ENCODE measurements at regions not wholly inside any gene's neighbourhood (a gene's known extent, or its start where the extent isn't known, plus 50 kb on each side); places are given as distances from the start of the nearest gene placed in this dataset.

DNA sequence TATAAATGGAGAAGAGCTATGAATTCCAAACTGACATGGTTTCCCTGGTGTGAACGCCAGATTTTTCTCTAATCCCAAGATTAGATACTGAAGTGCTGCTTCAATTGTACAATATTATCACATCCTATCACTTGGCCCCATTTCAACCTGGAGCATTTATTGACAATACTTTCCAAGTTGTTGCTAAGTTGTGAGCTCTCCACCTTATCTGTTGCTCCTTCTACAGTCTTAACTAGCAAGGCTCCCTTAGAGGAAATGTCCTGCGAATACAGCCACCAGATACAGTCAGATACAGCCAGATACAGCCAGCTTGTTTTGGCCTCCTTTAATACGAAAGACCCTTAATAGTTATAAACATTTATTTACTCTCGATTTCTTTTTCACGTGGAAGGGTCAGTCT lies 466.3 kb upstream of the FAM241A start:
- H3K9ac ChIP-seq (ENCODE audit: extremely low read depth, low read length, poor library complexity, severe bottlenecking), result no peak overlapping the region
- TF ChIP-seq, protein P1, sequence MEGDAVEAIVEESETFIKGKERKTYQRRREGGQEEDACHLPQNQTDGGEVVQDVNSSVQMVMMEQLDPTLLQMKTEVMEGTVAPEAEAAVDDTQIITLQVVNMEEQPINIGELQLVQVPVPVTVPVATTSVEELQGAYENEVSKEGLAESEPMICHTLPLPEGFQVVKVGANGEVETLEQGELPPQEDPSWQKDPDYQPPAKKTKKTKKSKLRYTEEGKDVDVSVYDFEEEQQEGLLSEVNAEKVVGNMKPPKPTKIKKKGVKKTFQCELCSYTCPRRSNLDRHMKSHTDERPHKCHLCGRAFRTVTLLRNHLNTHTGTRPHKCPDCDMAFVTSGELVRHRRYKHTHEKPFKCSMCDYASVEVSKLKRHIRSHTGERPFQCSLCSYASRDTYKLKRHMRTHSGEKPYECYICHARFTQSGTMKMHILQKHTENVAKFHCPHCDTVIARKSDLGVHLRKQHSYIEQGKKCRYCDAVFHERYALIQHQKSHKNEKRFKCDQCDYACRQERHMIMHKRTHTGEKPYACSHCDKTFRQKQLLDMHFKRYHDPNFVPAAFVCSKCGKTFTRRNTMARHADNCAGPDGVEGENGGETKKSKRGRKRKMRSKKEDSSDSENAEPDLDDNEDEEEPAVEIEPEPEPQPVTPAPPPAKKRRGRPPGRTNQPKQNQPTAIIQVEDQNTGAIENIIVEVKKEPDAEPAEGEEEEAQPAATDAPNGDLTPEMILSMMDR (conservative IDR thresholded peaks at IDR 0.05), result no peak
- no peak overlapping the region for H3K4me3 ChIP-seq (ENCODE audit: low read length)
- Mint-ChIP-seq H3K27me3 (ENCODE audit: insufficient read depth) (no peaks in the 10 kb centered on the region), H3K4me3 (no peak overlapping the region), H3K27ac (no peak overlapping the region), H3K4me1 (peaks cover 17% of the 10 kb centered on the region), H3K9me3 (peaks cover 3% of the 10 kb centered on the region), H3K36me3 (ENCODE audit: low read depth) (peaks cover 3% of the 10 kb centered on the region)
- WGBS, 2 experiments (ENCODE audit: insufficient coverage in 1 of 2, insufficient read length in 1 of 2), result 87 to 88% methylated on average over 1 to 4 of the region's 5 CpGs
- no peak overlapping the region for H3K27ac ChIP-seq (ENCODE audit: low read depth, low read length)
- DNase-seq, result no peak
- no peaks in the 10 kb centered on the region for H3K9me3 ChIP-seq (ENCODE audit: control insufficient read depth, low read length)
- no peaks in the 10 kb centered on the region for H3K36me3 ChIP-seq (ENCODE audit: control insufficient read depth, insufficient read depth, low read length)
- H3K27me3 ChIP-seq (ENCODE audit: control insufficient read depth, insufficient read depth, low read length, poor library complexity, severe bottlenecking), result no peaks in the 10 kb centered on the region
- peaks cover 10% of the 10 kb centered on the region for H3K4me1 ChIP-seq (ENCODE audit: control insufficient read depth, insufficient read depth, low read length)

DNA sequence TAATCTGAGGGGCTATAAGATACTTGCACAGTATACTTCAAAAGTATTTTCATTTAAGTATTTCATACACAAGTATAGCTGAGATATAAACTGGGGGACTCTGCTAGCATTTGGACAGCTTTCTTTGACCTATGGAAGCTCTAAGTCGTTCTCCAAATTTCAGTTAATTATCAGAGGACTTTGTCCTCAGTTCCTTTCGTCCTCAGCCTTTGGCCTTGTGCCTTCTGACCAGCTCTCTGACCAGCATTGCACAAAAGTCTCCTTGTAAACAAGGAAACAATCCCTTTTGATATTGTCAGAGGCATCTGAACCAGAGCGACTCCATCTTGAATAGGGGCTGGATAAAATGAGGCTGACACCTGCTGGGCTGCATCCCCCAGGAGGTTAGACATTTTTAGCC lies 464.0 kb upstream of the FAM241A start:
- Histone ChIP-seq H3K9me3 (ENCODE audit: control insufficient read depth, low read length) (no peaks in the 10 kb centered on the region), H3K9ac (ENCODE audit: extremely low read depth, low read length, poor library complexity, severe bottlenecking) (no peak overlapping the region), H3K4me1 (ENCODE audit: control insufficient read depth, insufficient read depth, low read length) (peaks cover 10% of the 10 kb centered on the region), H3K27ac (ENCODE audit: low read depth, low read length) (no peak overlapping the region), H3K4me3 (ENCODE audit: low read length) (no peak overlapping the region), H3K27me3 (ENCODE audit: control insufficient read depth, insufficient read depth, low read length, poor library complexity, severe bottlenecking) (no peaks in the 10 kb centered on the region), H3K36me3 (ENCODE audit: control insufficient read depth, insufficient read depth, low read length) (no peaks in the 10 kb centered on the region)
- no peak for DNase-seq
- no peaks in the 10 kb centered on the region for H3K27me3 Mint-ChIP-seq (ENCODE audit: insufficient read depth)
- peaks cover 17% of the 10 kb centered on the region for H3K4me1 Mint-ChIP-seq
- H3K4me3 Mint-ChIP-seq, result no peak overlapping the region
- peaks cover 3% of the 10 kb centered on the region for H3K9me3 Mint-ChIP-seq
- H3K36me3 Mint-ChIP-seq (ENCODE audit: low read depth), result peaks cover 3% of the 10 kb centered on the region
- WGBS, 2 experiments (ENCODE audit: insufficient coverage in 1 of 2, insufficient read length in 1 of 2), result 93 to 94% methylated on average over 3 of the region's 3 CpGs
- no peak overlapping the region for H3K27ac Mint-ChIP-seq
- TF ChIP-seq, protein P1 (conservative IDR thresholded peaks at IDR 0.05), result no peak

DNA sequence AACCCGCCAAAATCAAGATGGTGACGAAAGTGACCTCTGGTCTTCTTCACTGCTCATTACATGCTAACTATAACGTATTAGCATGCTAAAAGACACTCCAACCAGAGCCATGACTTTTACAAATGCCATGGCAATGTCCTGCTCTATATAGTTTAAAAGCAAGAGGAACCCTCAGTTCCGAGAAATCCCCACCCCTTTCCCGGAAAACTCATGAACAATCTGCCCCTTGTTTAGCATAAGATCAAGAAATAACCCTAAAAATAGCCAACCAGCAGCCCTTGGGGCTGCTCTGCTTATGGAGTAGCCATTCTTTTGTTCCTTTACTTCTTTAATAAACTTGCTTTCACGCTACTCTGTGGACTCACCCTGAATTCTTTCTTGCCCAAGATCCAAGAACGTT lies 463.5 kb upstream of the FAM241A start:
- no peak overlapping the region for H3K4me3 ChIP-seq (ENCODE audit: low read length)
- TF ChIP-seq, protein P1 (conservative IDR thresholded peaks at IDR 0.05), result no peak
- H3K27ac ChIP-seq (ENCODE audit: low read depth, low read length), result no peak overlapping the region
- H3K27me3 Mint-ChIP-seq (ENCODE audit: insufficient read depth), result no peaks in the 10 kb centered on the region
- H3K36me3 Mint-ChIP-seq (ENCODE audit: low read depth), result peaks cover 3% of the 10 kb centered on the region
- WGBS, 2 experiments (ENCODE audit: insufficient coverage in 1 of 2, insufficient read length in 1 of 2), result 76 to 94% methylated on average over 3 to 7 of the region's 7 CpGs
- H3K9me3 ChIP-seq (ENCODE audit: control insufficient read depth, low read length), result no peaks in the 10 kb centered on the region
- peaks cover 17% of the 10 kb centered on the region for H3K4me1 Mint-ChIP-seq
- no peak overlapping the region for H3K9ac ChIP-seq (ENCODE audit: extremely low read depth, low read length, poor library complexity, severe bottlenecking)
- H3K27me3 ChIP-seq (ENCODE audit: control insufficient read depth, insufficient read depth, low read length, poor library complexity, severe bottlenecking), result no peaks in the 10 kb centered on the region
- no peaks in the 10 kb centered on the region for H3K36me3 ChIP-seq (ENCODE audit: control insufficient read depth, insufficient read depth, low read length)
- peaks cover 10% of the 10 kb centered on the region for H3K4me1 ChIP-seq (ENCODE audit: control insufficient read depth, insufficient read depth, low read length)
- H3K27ac Mint-ChIP-seq, result no peak overlapping the region
- H3K4me3 Mint-ChIP-seq, result no peak overlapping the region
- peaks cover 3% of the 10 kb centered on the region for H3K9me3 Mint-ChIP-seq
- no peak for DNase-seq
